Fibroblast of lung (primary cell): ENCODE measurements at regions not wholly inside any gene's neighbourhood (a gene's known extent, or its start where the extent isn't known, plus 50 kb on each side); places are given as distances from the start of the nearest gene placed in this dataset.

ENCODE experiments used
- DNase-seq, 2 donors: peaks; one replicate each; pipeline versions ENCODE4 v3.0.0 to v3.0.0-alpha.2; 2010; ENCODE audit warnings: low read depth in 2 of 2
- H2AFZ ChIP-seq: 2 replicates; pipeline ENCODE4 v1.5.1; 2012; ENCODE audit warnings: low read length, control low read depth, inconsistent platforms
- H3K27ac ChIP-seq: 2 replicates; pipeline ENCODE4 v1.5.1; 2011; ENCODE audit warnings: low read length, control low read depth; ENCODE audit not compliant: insufficient read depth
- H3K27me3 ChIP-seq: 2 replicates; pipeline ENCODE4 v1.5.1; 2011; ENCODE audit warnings: mild to moderate bottlenecking, low read length; ENCODE audit not compliant: control insufficient read depth, insufficient read depth
- H3K36me3 ChIP-seq: 2 replicates; pipeline ENCODE4 v1.5.1; 2011; ENCODE audit warnings: low read length; ENCODE audit not compliant: control insufficient read depth, insufficient read depth
- H3K4me1 ChIP-seq: 2 replicates; pipeline ENCODE4 v1.5.1; 2011; ENCODE audit warnings: low read length; ENCODE audit not compliant: control insufficient read depth, insufficient read depth; ENCODE audit errors: extremely low read depth
- H3K4me2 ChIP-seq: 2 replicates; pipeline ENCODE4 v1.5.1; 2011; ENCODE audit warnings: low read length, control low read depth; ENCODE audit not compliant: insufficient read depth; ENCODE audit errors: extremely low read depth
- H3K4me3 ChIP-seq, 4 experiments: fragments of 200-600 bp in 1 of 4; sonication (generic) in 1 of 4; replicated peaks in 1 of 4; 2 replicates each; pipeline ENCODE4 v1.5.1; 2011 to 2016; ENCODE audit warnings: low read length in 4 of 4, low read depth in 3 of 4, mild to moderate bottlenecking in 3 of 4, control low read depth in 2 of 4, inconsistent platforms in 1 of 4, mixed read lengths in 1 of 4; ENCODE audit not compliant: insufficient read depth in 1 of 4; ENCODE audit errors: control extremely low read depth in 1 of 4
- H3K79me2 ChIP-seq: 2 replicates; pipeline ENCODE4 v1.5.1; 2012; ENCODE audit warnings: mild to moderate bottlenecking, low read length, inconsistent platforms; ENCODE audit not compliant: control insufficient read depth, insufficient read depth
- H3K9ac ChIP-seq: 2 replicates; pipeline ENCODE4 v1.5.1; 2011; ENCODE audit warnings: mild to moderate bottlenecking, low read length, control low read depth; ENCODE audit not compliant: insufficient read depth
- H3K9me3 ChIP-seq: 2 replicates; pipeline ENCODE4 v1.5.1; 2012; ENCODE audit warnings: low read depth, low read length; ENCODE audit not compliant: control insufficient read depth, insufficient read depth
- H4K20me1 ChIP-seq: 2 replicates; pipeline ENCODE4 v1.5.1; 2011; ENCODE audit warnings: low read length; ENCODE audit not compliant: control insufficient read depth, insufficient read depth; ENCODE audit errors: extremely low read depth
- CTCF ChIP-seq, 2 donors: IDR thresholded peaks in 1 of 2; conservative IDR thresholded peaks in 1 of 2; 1 replicate in 1 of 2; 2 replicates in 1 of 2; pipeline ENCODE4 v1.5.1; 2011 to 2012; ENCODE audit warnings: low read length in 2 of 2, control low read depth in 1 of 2, inconsistent platforms in 1 of 2, low read depth in 1 of 2, mild to moderate bottlenecking in 1 of 2
- EZH2 ChIP-seq: IDR thresholded peaks from 2 replicates; pipeline ENCODE4 v1.5.1; 2012; ENCODE audit warnings: low read length, control low read depth, mild to moderate bottlenecking; ENCODE audit errors: missing control alignments

DNA sequence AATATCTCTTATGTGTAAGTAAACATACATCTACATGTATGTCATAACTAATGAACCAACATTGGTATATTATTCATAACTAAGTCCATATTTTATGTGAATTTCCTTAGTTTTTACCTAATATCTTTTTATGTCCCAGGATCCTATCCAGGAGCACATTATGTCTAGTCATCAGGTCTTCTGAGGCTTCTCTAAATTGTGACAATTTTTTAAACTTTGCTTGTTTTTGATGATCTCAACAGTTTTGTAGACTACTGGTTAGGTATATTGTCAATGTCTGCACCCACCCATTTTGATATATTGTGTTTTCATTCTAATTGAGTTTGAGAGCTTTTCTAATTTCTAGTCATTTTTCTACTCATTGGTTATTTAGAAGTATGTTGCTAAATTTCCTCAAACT is 288.2 kb upstream of the DIO3 start:
- Histone ChIP-seq H3K36me3 (no peaks in the 10 kb centered on the region), H3K4me1 (no peaks in the 10 kb centered on the region), H2AFZ (no peak overlapping the region), H3K9ac (no peak overlapping the region), H3K79me2 (no peaks in the 10 kb centered on the region), H4K20me1 (no peaks in the 10 kb centered on the region), H3K4me2 (no peak overlapping the region), H3K4me3 (no peak overlapping the region), H3K27ac (no peak overlapping the region), H3K27me3 (no peaks in the 10 kb centered on the region), H3K9me3 (no peaks in the 10 kb centered on the region)
- no peak for DNase-seq
- TF ChIP-seq CTCF (conservative IDR thresholded peaks at IDR 0.05 in 1 of 2, IDR thresholded peaks at IDR 0.05 in 1 of 2; ENCODE audit: low read depth in 1 of 2, low read length in 2 of 2) = no peak
- TF ChIP-seq EZH2 = no peak

DNA sequence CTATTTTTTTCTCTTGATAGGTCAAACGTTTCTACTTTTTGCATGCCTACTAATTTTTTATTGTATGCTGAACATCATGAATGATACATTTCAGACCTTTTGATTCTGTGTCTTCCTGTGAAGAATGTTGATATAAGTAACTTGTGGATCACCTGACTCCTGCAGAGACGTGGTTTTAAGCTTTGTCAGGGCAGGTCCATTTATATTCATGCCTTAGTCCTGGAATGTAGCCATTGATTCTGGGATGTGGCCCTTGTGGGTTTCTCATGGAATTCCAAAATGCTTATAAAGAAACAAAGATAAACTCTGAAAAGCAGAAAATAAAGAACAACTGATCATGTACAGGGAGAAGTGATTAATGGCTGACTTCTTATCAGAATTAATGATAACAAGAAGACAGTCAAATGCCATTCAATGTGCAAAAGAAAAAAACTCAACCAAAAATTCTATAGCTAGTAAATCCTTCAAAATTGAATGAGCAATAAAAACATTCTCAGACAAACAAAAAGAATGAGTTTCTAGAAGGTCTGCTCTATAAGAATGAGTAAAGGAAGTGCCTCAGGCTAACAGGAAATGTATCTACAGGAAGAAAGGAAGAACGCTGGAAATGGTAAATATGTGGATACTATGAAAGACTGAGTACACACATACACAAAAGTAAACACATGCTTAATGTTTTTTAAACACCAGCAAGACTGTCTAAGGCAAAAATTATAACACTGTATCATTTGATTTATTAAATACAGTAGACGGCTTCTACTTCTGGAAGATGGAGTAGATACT is 284.8 kb upstream of the DIO3 start:
- Histone ChIP-seq H3K9ac (no peak overlapping the region), H3K27ac (no peak overlapping the region), H3K9me3 (no peaks in the 10 kb centered on the region), H4K20me1 (no peaks in the 10 kb centered on the region), H3K79me2 (no peaks in the 10 kb centered on the region), H3K36me3 (no peaks in the 10 kb centered on the region), H3K4me2 (no peak overlapping the region), H2AFZ (no peak overlapping the region), H3K27me3 (no peaks in the 10 kb centered on the region), H3K4me3 (no peak overlapping the region), H3K4me1 (no peaks in the 10 kb centered on the region)
- TF ChIP-seq EZH2 (no peak), CTCF (conservative IDR thresholded peaks at IDR 0.05 in 1 of 2, IDR thresholded peaks at IDR 0.05 in 1 of 2; ENCODE audit: low read depth in 1 of 2, low read length in 2 of 2) (no peak)
- DNase-seq = peak in 1 of 2 donors; percentile 69

DNA sequence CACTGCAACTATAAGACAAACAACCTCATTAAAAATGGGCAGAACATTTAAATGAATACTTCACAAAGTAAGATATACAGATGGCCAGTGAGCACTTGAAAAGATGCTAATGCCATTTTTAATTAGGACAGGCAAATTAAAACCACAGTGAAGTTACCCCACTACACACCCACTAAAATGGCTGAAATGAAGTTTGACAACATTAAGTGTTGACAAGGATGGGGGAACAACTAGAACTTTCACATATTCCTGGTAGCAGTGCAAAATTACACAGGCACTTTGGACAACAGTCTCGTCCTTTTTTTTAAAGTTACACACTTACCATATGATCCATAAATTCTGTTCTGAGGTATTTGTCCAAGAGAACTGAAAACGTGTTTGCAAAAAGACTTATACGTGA is 278.9 kb upstream of the DIO3 start:
- H3K79me2 ChIP-seq = no peaks in the 10 kb centered on the region
- TF ChIP-seq CTCF (conservative IDR thresholded peaks at IDR 0.05 in 1 of 2, IDR thresholded peaks at IDR 0.05 in 1 of 2; ENCODE audit: low read depth in 1 of 2, low read length in 2 of 2) (no peak), EZH2 (no peak)
- H2AFZ ChIP-seq = no peak overlapping the region
- H3K4me1 ChIP-seq = no peaks in the 10 kb centered on the region
- no peak overlapping the region for H3K27ac ChIP-seq
- no peaks in the 10 kb centered on the region for H3K27me3 ChIP-seq
- H3K4me2 ChIP-seq = no peak overlapping the region
- H3K4me3 ChIP-seq = no peak overlapping the region
- no peak overlapping the region for H3K9ac ChIP-seq
- DNase-seq = no peak
- H4K20me1 ChIP-seq = no peaks in the 10 kb centered on the region
- H3K9me3 ChIP-seq = no peaks in the 10 kb centered on the region
- no peaks in the 10 kb centered on the region for H3K36me3 ChIP-seq
